Esophagus muscularis mucosa (tissue), 4 donors: ENCODE measurements at regions not wholly inside any gene's neighbourhood (a gene's known extent, or its start where the extent isn't known, plus 50 kb on each side); places are given as distances from the start of the nearest gene placed in this dataset.

Source experiments
- CTCF ChIP-seq, 3 experiments: fragments of 200-600 bp in 2 of 3; fragments of 450-650 bp in 1 of 3; sonication (generic) in 2 of 3; IDR thresholded peaks; one replicate each; pipeline ENCODE4 v1.5.1; 2017 to 2019; ENCODE audit warnings: antibody characterized with exemption in 3 of 3, mild to moderate bottlenecking in 2 of 3, moderate library complexity in 1 of 3
- EP300 ChIP-seq: sonication (generic); formaldehyde crosslinking; IDR thresholded peaks from one replicate; pipeline ENCODE4 v1.6.1; 2017; ENCODE audit warnings: antibody characterized with exemption
- POLR2A ChIP-seq: fragments of 450-650 bp; IDR thresholded peaks from one replicate; pipeline ENCODE4 v1.6.1; 2017; ENCODE audit warnings: antibody characterized with exemption, moderate library complexity, mild to moderate bottlenecking, low read depth
- POLR2AphosphoS5 ChIP-seq, 2 donors: sonication (generic); formaldehyde crosslinking; IDR thresholded peaks; one replicate each; pipeline ENCODE4 v1.6.1; 2017; ENCODE audit warnings: antibody characterized with exemption in 2 of 2

- TF ChIP-seq EP300: no peak
- TF ChIP-seq CTCF (IDR thresholded peaks at IDR 0.05): no peak
- TF ChIP-seq POLR2A: no peak
- no peak for TF ChIP-seq POLR2AphosphoS5 (IDR thresholded peaks at IDR 0.05)
Observed at GRCh38 chr5:10831419-10831818, 70.4 kb upstream of the DAP start.
